ENCODE measurements at regions not wholly inside any gene's neighbourhood (a gene's known extent, or its start where the extent isn't known, plus 50 kb on each side); places are given as distances from the start of the nearest gene placed in this dataset.

GRCh38 chr2:104078431-104079157, 775.3 kb upstream of the POU3F3 start:
- no peak overlapping the region for H2BK20ac ChIP-seq (ENCODE audit: low read length)
- H2BK12ac ChIP-seq (ENCODE audit: low read depth, low read length): 0 out of 2 replicates have a peak overlapping the region, but pooled peaks have one; percentile 39
- no peak overlapping the region for H2BK15ac ChIP-seq (ENCODE audit: low read length)
- no peaks in the 10 kb centered on the region for H3K27me3 ChIP-seq (replicated peaks in 1 of 4; ENCODE audit: control insufficient read depth in 3 of 4, extremely low read depth in 1 of 4, insufficient read depth in 3 of 4, low read length in 3 of 4)
- no peak overlapping the region for H2BK120ac ChIP-seq (replicated peaks; ENCODE audit: low read depth, low read length)
- no peak for FAIRE-seq
- H3K4ac ChIP-seq (replicated peaks; ENCODE audit: insufficient read length, low read depth, low read length): no peak overlapping the region
- no peaks in the 10 kb centered on the region; a peak in 2 of 7 replicates for H3K4me1 ChIP-seq (replicated peaks in 1 of 4; ENCODE audit: control insufficient read depth in 3 of 4, insufficient read depth in 4 of 4, low read length in 3 of 4)
- H3K9ac ChIP-seq (replicated peaks in 1 of 4; ENCODE audit: extremely low read depth in 1 of 4, low read depth in 3 of 4, low read length in 3 of 4): no peak overlapping the region
- H3K18ac ChIP-seq (ENCODE audit: extremely low read depth, low read length): no peak overlapping the region
- TF ChIP-seq CTCF (IDR thresholded peaks at IDR 0.05; ENCODE audit: control extremely low read depth in 1 of 3, insufficient read depth in 1 of 3, low read depth in 1 of 3, low read length in 3 of 3): peak; percentile 34 to 70 (median 48)
- TF ChIP-seq RAD21 (IDR thresholded peaks at IDR 0.05 in 1 of 2, conservative IDR thresholded peaks at IDR 0.05 in 1 of 2; ENCODE audit: low read depth in 2 of 2, low read length in 2 of 2): peak; percentile 59 to 65
- TF ChIP-seq EP300 (IDR thresholded peaks at IDR 0.05; ENCODE audit: borderline replicate concordance in 1 of 2, low read depth in 2 of 2, low read length in 2 of 2): no peak
- no peaks in the 10 kb centered on the region for H3K9me3 ChIP-seq (ENCODE audit: insufficient read depth in 2 of 2, low read depth in 1 of 2, low read length in 1 of 2)
- H3K56ac ChIP-seq (replicated peaks; ENCODE audit: insufficient read length, low read depth, low read length): no peak overlapping the region
- WGBS, 2 experiments (ENCODE audit: extremely low coverage in 1 of 2, insufficient coverage in 1 of 2, insufficient read length in 1 of 2, insufficient replicate concordance in 2 of 2, low coverage in 1 of 2, low lambda C conversion rate in 2 of 2, missing lambda C conversion rate in 1 of 2): 92% methylated on average over 8 of the region's 9 CpGs; no CpG with 5 or more reads in 1 of the 2 experiments
- H3K4me2 ChIP-seq (ENCODE audit: insufficient read depth in 1 of 2, low read depth in 2 of 2, low read length in 2 of 2): no peak overlapping the region
- H3K23ac ChIP-seq (ENCODE audit: insufficient read length): no peak overlapping the region
- peak overlapping the region; percentile 48 for H4K8ac ChIP-seq (ENCODE audit: extremely low read depth, insufficient read depth, low read length)
- CTCF ChIA-PET (ENCODE audit: partially characterized antibody): interaction anchor here (0.6 to 2.3 kb wide), 12 partner anchors 10 to 917 kb away, joined by 3 to 9 read pairs (median 3); no protein-coding TSS in a partner anchor
- DNase-seq (ENCODE audit: low read depth in 1 of 2, low spot score in 2 of 2): peak in 1 of 2 experiments; percentile 47
- no peak overlapping the region for H3K27ac ChIP-seq (ENCODE audit: low read depth, low read length)
- no peaks in the 10 kb centered on the region for H3K79me2 ChIP-seq (ENCODE audit: control insufficient read depth in 1 of 2, insufficient read depth in 2 of 2, low read length in 2 of 2)
- H4K5ac ChIP-seq (ENCODE audit: insufficient read length, low read depth, low read length): no peak overlapping the region
- H3K4me3 ChIP-seq (ENCODE audit: extremely low read depth in 1 of 4, insufficient read depth in 2 of 4, low read depth in 3 of 4, low read length in 4 of 4): no peak overlapping the region
- no peaks in the 10 kb centered on the region for H3K23me2 ChIP-seq (ENCODE audit: low read depth, low read length)
- no peak overlapping the region for H4K91ac ChIP-seq (replicated peaks; ENCODE audit: insufficient read length, low read length)
- H2AFZ ChIP-seq (ENCODE audit: low read length): peak overlapping the region; percentile 76; the same call in 1 of the 2 replicates
- no peak overlapping the region for H3K14ac ChIP-seq (ENCODE audit: insufficient read length)
- H2AK5ac ChIP-seq (ENCODE audit: low read depth, low read length): no peak overlapping the region
- POLR2A ChIA-PET (ENCODE audit: partially characterized antibody): no interaction called here
- H3K36me3 ChIP-seq (ENCODE audit: control insufficient read depth in 2 of 4, insufficient read depth in 4 of 4, low read length in 3 of 4): no peaks in the 10 kb centered on the region
- H2BK5ac ChIP-seq (ENCODE audit: low read depth, low read length): no peak overlapping the region
- no peaks in the 10 kb centered on the region for H4K20me1 ChIP-seq (replicated peaks in 1 of 2; ENCODE audit: control insufficient read depth in 1 of 2, insufficient read depth in 2 of 2, low read length in 2 of 2)
- H3K79me1 ChIP-seq (ENCODE audit: low read depth, low read length): no peaks in the 10 kb centered on the region

All from H1 (cell line).